Skeletal muscle tissue (tissue), 3 donors: ENCODE measurements at regions not wholly inside any gene's neighbourhood (a gene's known extent, or its start where the extent isn't known, plus 50 kb on each side); places are given as distances from the start of the nearest gene placed in this dataset.
"Not testable (repeated sequence)": the region's sequence is repeated elsewhere in the genome, so short reads cannot be mapped to it uniquely, and the experiment has no call there.

ENCODE experiments used
- H3K27ac ChIP-seq: one replicate; pipeline ENCODE4 v1.7.0; 2013; ENCODE audit warnings: mild to moderate bottlenecking, low read depth, low read length, inconsistent platforms
- H3K27me3 ChIP-seq, 3 donors: one replicate each; pipeline ENCODE4 v1.7.0; 2013; ENCODE audit warnings: low read length in 3 of 3; ENCODE audit not compliant: control insufficient read depth in 3 of 3, insufficient read depth in 3 of 3
- H3K36me3 ChIP-seq, 3 donors: one replicate each; pipeline ENCODE4 v1.7.0; 2013; ENCODE audit warnings: low read length in 3 of 3; ENCODE audit not compliant: control insufficient read depth in 3 of 3, insufficient read depth in 3 of 3
- H3K4me1 ChIP-seq, 3 donors: one replicate each; pipeline ENCODE4 v1.7.0; 2013; ENCODE audit warnings: low read length in 3 of 3, mild to moderate bottlenecking in 3 of 3; ENCODE audit not compliant: control insufficient read depth in 3 of 3, insufficient read depth in 3 of 3
- H3K4me3 ChIP-seq, 3 donors: one replicate each; pipeline ENCODE4 v1.7.0; 2013; ENCODE audit warnings: low read length in 3 of 3
- H3K9ac ChIP-seq, 3 donors: one replicate each; pipeline ENCODE4 v1.7.0; 2013; ENCODE audit warnings: low read length in 3 of 3, mild to moderate bottlenecking in 3 of 3, moderate library complexity in 2 of 3, low read depth in 1 of 3
- H3K9me3 ChIP-seq, 3 donors: one replicate each; pipeline ENCODE4 v1.7.0; 2013; ENCODE audit warnings: low read length in 3 of 3; ENCODE audit not compliant: control insufficient read depth in 3 of 3
- donor health status: Osteomylitis.

DNA sequence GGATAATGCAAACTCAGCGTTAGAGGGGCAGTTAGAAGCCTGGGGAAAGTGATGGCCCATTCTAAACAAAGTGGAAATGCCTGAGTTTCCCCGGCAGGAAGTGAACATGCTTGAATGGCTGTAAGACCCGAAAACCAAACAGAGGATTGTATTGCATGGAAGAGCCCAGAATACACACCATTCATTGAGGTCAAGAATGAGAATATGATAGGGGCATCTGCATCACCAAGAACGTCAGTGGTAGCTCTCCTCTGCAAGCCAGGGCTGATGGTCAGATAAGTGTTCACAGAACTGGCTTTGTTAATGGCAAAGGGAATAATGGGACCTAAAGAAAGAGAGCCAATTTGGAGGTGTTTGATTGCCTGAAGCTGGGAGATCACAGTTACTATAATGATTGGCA lies 663.4 kb downstream of the KHDRBS2 start:
- no peaks in the 10 kb centered on the region for H3K36me3 ChIP-seq
- no peak overlapping the region for H3K4me3 ChIP-seq
- H3K27ac ChIP-seq = no peak overlapping the region
- H3K9ac ChIP-seq = no peak overlapping the region
- H3K9me3 ChIP-seq = peaks cover 0 to 2% (median 0%) of the 10 kb centered on the region in 3 donors
- H3K4me1 ChIP-seq = no peaks in the 10 kb centered on the region
- H3K27me3 ChIP-seq = no peaks in the 10 kb centered on the region

DNA sequence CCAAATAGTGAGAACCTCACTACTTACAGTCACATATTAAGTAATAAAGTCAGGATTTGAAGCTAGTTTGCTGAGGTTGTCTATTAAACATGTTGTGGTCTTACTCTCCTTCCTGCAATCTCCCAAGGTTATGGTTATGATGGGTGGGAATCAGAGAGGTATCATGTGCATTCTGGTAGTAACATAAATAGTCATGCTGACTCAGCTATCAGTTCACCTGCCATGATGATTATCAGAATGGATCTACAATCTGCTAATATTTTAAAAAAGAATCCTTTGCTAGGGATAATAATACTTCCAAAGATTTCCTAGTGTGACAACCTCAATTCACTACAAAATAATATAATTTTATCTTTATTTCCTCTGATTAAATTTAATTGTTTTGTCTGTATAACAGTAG lies 671.9 kb downstream of the KHDRBS2 start:
- no peak overlapping the region for H3K27ac ChIP-seq
- H3K27me3 ChIP-seq = no peaks in the 10 kb centered on the region
- H3K4me3 ChIP-seq = no peak overlapping the region
- no peak overlapping the region for H3K9ac ChIP-seq
- no peaks in the 10 kb centered on the region for H3K4me1 ChIP-seq
- no peaks in the 10 kb centered on the region for H3K36me3 ChIP-seq
- no peaks in the 10 kb centered on the region for H3K9me3 ChIP-seq

DNA sequence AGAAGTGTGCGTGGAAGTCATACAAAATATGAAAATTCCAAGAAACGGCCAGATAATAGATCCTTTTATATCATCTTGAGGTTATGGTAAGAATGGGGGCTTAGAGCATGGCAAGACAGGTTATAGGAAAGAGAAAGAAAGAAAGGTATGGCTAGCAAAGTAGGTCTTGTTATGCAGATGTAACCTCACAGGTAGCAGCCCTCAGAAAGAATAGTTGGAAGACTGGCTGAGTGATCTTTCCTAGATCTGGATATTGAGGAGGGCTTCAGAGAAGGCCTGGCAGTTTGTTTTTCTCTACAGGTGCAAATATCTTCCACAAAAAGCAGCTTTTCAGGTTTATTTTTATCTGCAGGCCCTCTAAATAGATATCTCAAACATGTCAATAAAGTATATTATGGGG lies 679.5 kb downstream of the KHDRBS2 start:
- H3K36me3 ChIP-seq = no peaks in the 10 kb centered on the region
- no peaks in the 10 kb centered on the region for H3K4me1 ChIP-seq
- H3K4me3 ChIP-seq = no peak overlapping the region
- no peak overlapping the region for H3K27ac ChIP-seq
- H3K27me3 ChIP-seq = no peaks in the 10 kb centered on the region
- no peak overlapping the region for H3K9ac ChIP-seq
- no peaks in the 10 kb centered on the region for H3K9me3 ChIP-seq

DNA sequence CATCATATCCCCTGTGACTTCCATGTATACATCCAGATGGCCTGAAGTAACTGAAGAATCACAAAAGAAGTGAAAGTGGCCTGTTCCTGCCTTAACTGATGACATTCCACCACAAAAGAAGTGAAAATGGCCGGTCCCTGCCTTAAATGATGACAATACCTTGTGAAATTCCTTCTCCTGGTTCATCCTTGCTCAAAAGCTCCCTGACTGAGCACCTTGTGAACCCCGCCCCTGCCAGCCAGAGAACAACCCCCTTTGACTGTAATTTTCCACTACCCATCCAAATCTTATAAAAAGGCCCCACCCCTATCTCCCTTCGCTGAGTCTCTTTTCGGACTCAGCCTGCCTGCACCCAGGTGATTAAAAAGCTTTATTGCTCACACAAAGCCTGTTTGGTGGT lies 680.2 kb downstream of the KHDRBS2 start:
- H3K9me3 ChIP-seq, H3K27ac ChIP-seq, H3K36me3 ChIP-seq, H3K4me1 ChIP-seq, H3K27me3 ChIP-seq, H3K4me3 ChIP-seq, H3K9ac ChIP-seq: not testable (repeated sequence)

DNA sequence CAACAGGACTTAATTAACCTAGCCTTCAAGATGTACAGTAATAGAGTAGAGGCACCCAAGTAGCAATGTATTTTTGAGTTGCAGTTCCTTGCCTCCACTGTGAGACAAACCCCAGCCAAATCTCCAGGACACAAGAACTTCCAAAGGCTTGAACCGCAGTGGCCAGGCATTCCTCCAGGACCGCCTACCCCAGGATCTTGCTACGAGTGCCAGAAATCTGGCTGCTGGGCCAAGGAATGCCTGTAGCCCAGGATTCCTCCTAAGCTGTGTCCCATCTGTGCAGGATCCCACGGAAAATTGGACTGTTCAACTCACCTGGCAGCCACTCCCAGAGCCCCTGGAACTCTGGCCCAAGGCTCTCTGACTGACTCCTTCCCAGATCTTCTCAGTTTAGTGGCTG lies 683.9 kb downstream of the KHDRBS2 start:
- H3K27me3 ChIP-seq, H3K9ac ChIP-seq, H3K4me1 ChIP-seq, H3K36me3 ChIP-seq, H3K9me3 ChIP-seq, H3K4me3 ChIP-seq, H3K27ac ChIP-seq: not testable (repeated sequence)

DNA sequence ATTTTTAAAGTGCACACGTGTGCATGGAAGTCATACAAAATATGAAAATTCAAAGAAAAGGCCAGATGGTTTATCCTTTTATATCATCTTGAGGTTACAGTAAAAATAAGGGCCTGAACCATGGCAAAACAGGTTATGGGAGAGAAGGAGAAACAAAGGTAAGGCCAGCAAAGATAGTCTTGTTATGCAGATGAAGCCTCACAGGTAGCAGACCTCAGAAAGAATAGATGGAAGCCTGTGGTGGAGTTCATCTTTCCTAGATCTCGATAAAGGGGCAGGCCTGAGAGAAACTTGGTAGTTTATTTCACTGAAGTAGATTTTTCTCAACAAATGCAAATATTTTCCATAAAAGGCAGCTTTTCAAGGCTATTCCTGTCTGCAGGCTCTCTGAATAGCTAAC lies 693.8 kb downstream of the KHDRBS2 start:
- H3K4me1 ChIP-seq = no peaks in the 10 kb centered on the region
- no peak overlapping the region for H3K9ac ChIP-seq
- no peak overlapping the region for H3K27ac ChIP-seq
- no peaks in the 10 kb centered on the region for H3K27me3 ChIP-seq
- no peaks in the 10 kb centered on the region for H3K9me3 ChIP-seq
- H3K4me3 ChIP-seq = no peak overlapping the region
- H3K36me3 ChIP-seq = no peaks in the 10 kb centered on the region

DNA sequence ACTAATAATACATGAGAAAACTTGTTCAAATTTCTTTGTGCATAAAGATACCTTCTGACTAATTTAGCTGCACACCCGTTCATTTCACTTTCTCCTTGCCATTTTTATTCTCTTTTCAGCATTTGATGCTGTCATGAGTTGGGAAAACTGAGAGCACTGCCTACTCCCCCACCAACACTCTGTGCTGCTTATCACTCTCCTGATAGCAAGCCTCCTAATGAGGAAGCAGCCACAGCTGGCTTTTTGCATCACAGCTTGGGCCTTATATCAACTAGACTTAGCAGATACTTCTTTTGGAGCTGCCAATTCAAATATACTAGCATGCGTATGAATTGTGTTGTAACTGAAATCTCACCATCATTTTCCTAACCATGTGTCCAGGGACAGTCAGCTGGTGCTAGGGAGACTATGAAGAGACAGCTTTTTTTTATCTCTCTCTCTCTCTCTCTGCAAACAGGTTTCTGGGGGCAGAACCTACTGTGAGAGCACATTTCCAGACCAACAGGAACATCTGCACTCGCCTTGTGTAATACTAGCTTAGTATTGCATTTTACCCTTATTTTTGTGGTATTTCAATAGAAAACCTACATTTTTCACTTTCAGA lies 699.0 kb downstream of the KHDRBS2 start:
- Histone ChIP-seq H3K9me3 (peaks cover 0 to 3% (median 0%) of the 10 kb centered on the region in 3 donors), H3K27me3 (no peaks in the 10 kb centered on the region), H3K9ac (no peak overlapping the region), H3K4me1 (no peaks in the 10 kb centered on the region), H3K4me3 (no peak overlapping the region), H3K27ac (no peak overlapping the region), H3K36me3 (no peaks in the 10 kb centered on the region)

DNA sequence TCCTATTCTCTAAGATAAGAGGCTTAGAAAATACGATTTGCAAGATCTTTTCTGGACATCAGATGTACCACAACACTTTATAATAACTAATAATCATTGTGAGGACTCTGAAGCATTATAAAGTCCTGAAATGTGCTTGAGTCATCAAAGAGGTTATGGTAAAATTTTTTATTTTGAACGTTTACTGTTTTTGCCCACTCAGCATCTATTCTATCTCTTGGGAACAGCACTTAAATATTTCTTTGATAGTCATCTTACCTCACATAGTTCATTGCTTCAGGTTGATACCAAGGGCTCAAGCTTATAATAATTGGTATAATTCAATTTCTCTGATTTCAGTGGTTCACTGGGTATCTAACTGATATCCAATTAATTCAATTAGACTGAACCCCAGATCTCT lies 700.5 kb downstream of the KHDRBS2 start:
- H3K9ac ChIP-seq = no peak overlapping the region
- no peaks in the 10 kb centered on the region for H3K36me3 ChIP-seq
- H3K9me3 ChIP-seq = peaks cover 0 to 3% (median 0%) of the 10 kb centered on the region in 3 donors
- no peaks in the 10 kb centered on the region for H3K4me1 ChIP-seq
- H3K27me3 ChIP-seq = no peaks in the 10 kb centered on the region
- no peak overlapping the region for H3K4me3 ChIP-seq
- no peak overlapping the region for H3K27ac ChIP-seq

DNA sequence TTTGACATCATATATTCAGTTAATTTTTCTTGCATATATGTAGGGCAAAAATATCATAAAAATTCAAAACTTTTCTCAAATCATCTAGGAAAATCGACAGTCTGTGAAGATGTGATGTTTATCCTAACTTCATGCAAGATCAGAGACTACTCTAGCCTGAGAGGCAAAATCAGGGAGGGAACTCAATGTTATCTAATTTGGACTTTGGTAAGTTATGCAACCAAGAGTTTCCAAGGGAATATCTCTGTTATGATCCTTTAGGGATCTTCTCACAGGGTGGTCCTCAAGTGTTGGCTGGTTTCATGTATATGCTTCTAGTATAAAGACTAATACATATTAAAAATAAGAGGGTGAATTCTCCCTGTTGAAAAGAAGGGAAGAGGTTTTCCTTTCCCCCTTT lies 723.9 kb downstream of the KHDRBS2 start:
- H3K9ac ChIP-seq = no peak overlapping the region
- no peak overlapping the region for H3K4me3 ChIP-seq
- H3K4me1 ChIP-seq = no peaks in the 10 kb centered on the region
- no peak overlapping the region for H3K27ac ChIP-seq
- H3K27me3 ChIP-seq = no peaks in the 10 kb centered on the region
- H3K36me3 ChIP-seq = no peaks in the 10 kb centered on the region
- peaks cover 0 to 2% (median 0%) of the 10 kb centered on the region in 3 donors for H3K9me3 ChIP-seq

DNA sequence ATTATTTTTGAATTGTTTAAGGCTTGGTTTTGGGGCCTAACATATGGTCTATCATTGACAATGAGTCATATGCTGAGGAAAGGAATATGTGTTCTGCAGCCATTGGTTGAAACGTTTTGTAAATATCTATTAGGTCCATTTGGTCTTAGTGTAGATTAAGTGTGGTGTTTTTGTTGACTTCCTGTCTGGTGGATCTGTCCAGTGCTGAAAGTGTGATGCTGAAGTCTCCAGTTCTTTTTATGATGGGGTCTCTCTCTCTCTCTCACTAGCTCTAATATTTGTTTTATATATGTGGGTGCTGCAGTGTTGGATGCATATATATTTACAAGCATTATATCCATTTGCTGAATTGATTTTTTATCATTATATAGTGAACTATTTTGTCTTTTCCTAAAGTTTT lies 727.2 kb downstream of the KHDRBS2 start:
- Histone ChIP-seq H3K9me3 (no peaks in the 10 kb centered on the region), H3K4me3 (no peak overlapping the region), H3K27me3 (no peaks in the 10 kb centered on the region), H3K36me3 (no peaks in the 10 kb centered on the region), H3K27ac (no peak overlapping the region), H3K9ac (no peak overlapping the region), H3K4me1 (no peaks in the 10 kb centered on the region)

DNA sequence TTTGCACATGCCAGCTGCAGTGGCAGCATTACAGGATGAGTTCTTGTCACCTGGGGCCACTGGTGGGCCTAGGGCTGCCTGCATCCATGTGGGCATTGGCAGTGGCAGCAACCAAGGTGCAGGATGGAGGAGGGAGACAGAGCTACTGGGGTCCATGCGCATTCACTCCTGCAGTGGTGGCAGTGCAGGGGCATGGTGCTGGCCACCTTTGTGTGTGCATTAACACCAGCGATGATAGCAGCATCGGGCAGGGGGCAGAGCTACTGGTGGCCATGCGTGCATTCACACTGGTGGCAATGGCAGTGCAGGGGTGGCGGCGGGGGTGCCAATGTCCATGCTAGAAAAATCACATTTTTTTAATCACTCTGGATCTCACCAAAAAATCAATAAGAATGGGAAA lies 730.0 kb downstream of the KHDRBS2 start:
- H3K9me3 ChIP-seq = no peaks in the 10 kb centered on the region
- H3K36me3 ChIP-seq = no peaks in the 10 kb centered on the region
- peak overlapping the region in 1 of 3 donors; percentile 12 for H3K4me3 ChIP-seq
- no peaks in the 10 kb centered on the region for H3K27me3 ChIP-seq
- H3K4me1 ChIP-seq = no peaks in the 10 kb centered on the region
- H3K27ac ChIP-seq = no peak overlapping the region
- H3K9ac ChIP-seq = no peak overlapping the region
